BE2C (cell line): ENCODE measurements at regions not wholly inside any gene's neighbourhood (a gene's known extent, or its start where the extent isn't known, plus 50 kb on each side); places are given as distances from the start of the nearest gene placed in this dataset.

ENCODE experiments used
- DNase-seq: peaks from one replicate; pipeline ENCODE4 v3.0.0-alpha.2; 2020
- H3K27me3 ChIP-seq: fragments of 250-450 bp; sonication (Bioruptor Pico); 2 replicates; pipeline ENCODE4 v1.5.1; 2020; ENCODE audit warnings: mild to moderate bottlenecking
- H3K36me3 ChIP-seq: fragments of 250-450 bp; sonication (Bioruptor Pico); 2 replicates; pipeline ENCODE4 v1.5.1; 2020; ENCODE audit warnings: mild to moderate bottlenecking
- H3K4me1 ChIP-seq: fragments of 250-450 bp; sonication (Bioruptor Pico); 2 replicates; pipeline ENCODE4 v1.5.1; 2020
- H3K4me3 ChIP-seq: 2 replicates; pipeline ENCODE4 v1.5.1; 2011; ENCODE audit warnings: low read depth, low read length
- H3K9me3 ChIP-seq: fragments of 250-450 bp; sonication (Bioruptor Pico); 2 replicates; pipeline ENCODE4 v1.5.1; 2020
- CTCF ChIP-seq: IDR thresholded peaks from 2 replicates; pipeline ENCODE4 v1.5.1; 2012; ENCODE audit warnings: mild to moderate bottlenecking, low read depth, low read length

- no peak overlapping the region for H3K4me3 ChIP-seq
- H3K4me1 ChIP-seq = no peaks in the 10 kb centered on the region
- no peaks in the 10 kb centered on the region for H3K36me3 ChIP-seq
- no peaks in the 10 kb centered on the region for H3K9me3 ChIP-seq
- no peaks in the 10 kb centered on the region for H3K27me3 ChIP-seq
- no peak for TF ChIP-seq CTCF
- DNase-seq = no peak
Measured at GRCh38 chr20:55615818-55616217, 389.5 kb downstream of the CBLN4 start.

GRCh38 chr20:55614220-55614757 is 391.0 kb downstream of the CBLN4 start:
- Histone ChIP-seq H3K9me3 (no peaks in the 10 kb centered on the region), H3K4me3 (no peak overlapping the region), H3K4me1 (no peaks in the 10 kb centered on the region), H3K36me3 (no peaks in the 10 kb centered on the region), H3K27me3 (no peaks in the 10 kb centered on the region)
- TF ChIP-seq CTCF = no peak
- DNase-seq = no peak

GRCh38 chr20:55610756-55611155 is 394.6 kb downstream of the CBLN4 start:
- Histone ChIP-seq H3K27me3 (no peaks in the 10 kb centered on the region), H3K36me3 (no peaks in the 10 kb centered on the region), H3K9me3 (no peaks in the 10 kb centered on the region), H3K4me3 (no peak overlapping the region), H3K4me1 (no peaks in the 10 kb centered on the region)
- TF ChIP-seq CTCF = no peak
- DNase-seq = no peak

GRCh38 chr20:55605594-55605993 is 399.7 kb downstream of the CBLN4 start:
- Histone ChIP-seq H3K9me3 (no peaks in the 10 kb centered on the region), H3K4me1 (no peaks in the 10 kb centered on the region), H3K27me3 (no peaks in the 10 kb centered on the region), H3K4me3 (no peak overlapping the region), H3K36me3 (no peaks in the 10 kb centered on the region)
- no peak for TF ChIP-seq CTCF
- no peak for DNase-seq

- Histone ChIP-seq H3K27me3 (no peaks in the 10 kb centered on the region), H3K4me1 (peaks cover 3% of the 10 kb centered on the region; the same call in 1 of the 2 replicates), H3K36me3 (no peaks in the 10 kb centered on the region), H3K4me3 (no peak overlapping the region), H3K9me3 (no peaks in the 10 kb centered on the region)
- TF ChIP-seq CTCF = no peak
- DNase-seq = no peak
Measured at GRCh38 chr20:55597526-55597925, 407.8 kb downstream of the CBLN4 start.

GRCh38 chr20:55596431-55596830 is 408.9 kb downstream of the CBLN4 start:
- no peak for TF ChIP-seq CTCF
- no peaks in the 10 kb centered on the region for H3K9me3 ChIP-seq
- DNase-seq = no peak
- H3K4me1 ChIP-seq = peaks cover 3% of the 10 kb centered on the region; the same call in 1 of the 2 replicates
- H3K27me3 ChIP-seq = no peaks in the 10 kb centered on the region
- no peaks in the 10 kb centered on the region for H3K36me3 ChIP-seq
- no peak overlapping the region for H3K4me3 ChIP-seq
